K562 (cell line): ENCODE measurements at regions not wholly inside any gene's neighbourhood (a gene's known extent, or its start where the extent isn't known, plus 50 kb on each side); places are given as distances from the start of the nearest gene placed in this dataset.

Source experiments
- ATAC-seq: fragments of 200-7000 bp; cut with Tn5 transposase; 3 replicates; pipeline ENCODE4 v1.9.1; 2020; ENCODE audit warnings: moderate library complexity
- BruUV-seq: library from RNA; stranded (reverse); fragments of 400-500 nt; replicated peaks from 2 replicates; lab custom pipeline; 2021; lab: Mats Ljungman, UMichigan
- CTCF ChIA-PET: fragments of 300-600 bp; formaldehyde crosslinking; extraction: SDS; loops from one replicate; lab custom pipeline; 2021; ENCODE audit warnings: low intra/inter-chr PET ratio; lab: Yijun Ruan, JAX
- POLR2A ChIA-PET: fragments of 300-600, 350-650 bp; sonication (Branson Sonifier 250); formaldehyde crosslinking; extraction: SDS; loops from one replicate; lab custom pipeline; 2021; ENCODE audit warnings: antibody characterized with exemption, inconsistent platforms; lab: Yijun Ruan, JAX
- DNase-seq, 4 experiments: peaks; one replicate each; pipeline versions ENCODE4 v3.0.0 to v3.0.0-alpha.2; 2011 to 2018; ENCODE audit warnings: low spot score in 3 of 4, mixed read lengths in 3 of 4; ENCODE audit errors: extremely low read depth in 1 of 4
- FAIRE-seq: peaks from 2 replicates; lab custom pipeline; 2011; peaks lifted over from hg19 to GRCh38; lab: Jason Lieb, UNC
- H2AFZ ChIP-seq: 2 replicates; pipeline ENCODE4 v1.6.0; 2011; ENCODE audit warnings: low read depth, low read length, control low read depth, inconsistent platforms
- H3K27ac ChIP-seq: fragments of 200-600 bp; 3 replicates; pipeline ENCODE4 v1.8.0; 2011; ENCODE audit warnings: low read depth, mild to moderate bottlenecking, control low read depth, inconsistent platforms, low read length, moderate library complexity, mixed read lengths; ENCODE audit errors: extremely low read depth
- H3K27me3 ChIP-seq, 2 experiments: fragments of 300-600 bp in 1 of 2; 2 replicates in 1 of 2; 3 replicates in 1 of 2; pipeline versions ENCODE4 v1.6.0 to v1.8.0; 2011; ENCODE audit warnings: inconsistent platforms in 2 of 2, low read length in 2 of 2, mild to moderate bottlenecking in 1 of 2, mixed read lengths in 1 of 2, moderate library complexity in 1 of 2; ENCODE audit not compliant: control insufficient read depth in 2 of 2, insufficient read depth in 2 of 2
- H3K36me3 ChIP-seq: fragments of 300-600 bp; 3 replicates; pipeline ENCODE4 v1.8.0; 2011; ENCODE audit warnings: mild to moderate bottlenecking, low read length, inconsistent platforms; ENCODE audit not compliant: control insufficient read depth, insufficient read depth
- H3K4me1 ChIP-seq, 2 experiments: fragments of 200-600 bp in 1 of 2; replicated peaks in 1 of 2; 2 replicates in 1 of 2; 3 replicates in 1 of 2; pipeline versions ENCODE4 v1.5.1 to v1.8.0; 2011; ENCODE audit warnings: inconsistent platforms in 2 of 2, low read length in 2 of 2, mild to moderate bottlenecking in 1 of 2, mixed read lengths in 1 of 2, moderate library complexity in 1 of 2; ENCODE audit not compliant: control insufficient read depth in 2 of 2, insufficient read depth in 2 of 2
- H3K4me2 ChIP-seq: 2 replicates; pipeline ENCODE4 v1.6.1; 2011; ENCODE audit warnings: low read length, control low read depth, inconsistent platforms, mixed read lengths; ENCODE audit not compliant: insufficient read depth
- H3K4me3 ChIP-seq: fragments of 200-600 bp; sonication (generic), shearing (Covaris generic); 2 replicates; pipeline ENCODE4 v1.5.1; 2016; ENCODE audit warnings: control low read depth, inconsistent platforms
- H3K79me2 ChIP-seq: fragments of 200-600 bp; 3 replicates; pipeline ENCODE4 v1.8.0; 2011; ENCODE audit warnings: low read length, inconsistent platforms; ENCODE audit not compliant: control insufficient read depth, insufficient read depth
- H3K9ac ChIP-seq, 2 experiments: 2 replicates each; pipeline versions ENCODE4 v1.6.0 to v1.6.1; 2011; ENCODE audit warnings: low read depth in 2 of 2, low read length in 2 of 2, control low read depth in 1 of 2, inconsistent platforms in 1 of 2, mild to moderate bottlenecking in 1 of 2, mixed read lengths in 1 of 2; ENCODE audit not compliant: insufficient read depth in 1 of 2
- H3K9me1 ChIP-seq: one replicate; pipeline ENCODE4 v1.6.0; 2011; ENCODE audit warnings: inconsistent platforms, mild to moderate bottlenecking, low read length, moderate library complexity; ENCODE audit not compliant: control insufficient read depth, insufficient read depth
- H3K9me3 ChIP-seq: replicated peaks from 2 replicates; pipeline ENCODE4 v1.5.1; 2011; ENCODE audit warnings: low read depth, low read length, inconsistent platforms; ENCODE audit not compliant: control insufficient read depth, insufficient read depth
- H4K20me1 ChIP-seq: replicated peaks from 2 replicates; pipeline ENCODE4 v1.6.1; 2011; ENCODE audit warnings: low read length, inconsistent platforms, mixed read lengths; ENCODE audit not compliant: control insufficient read depth, insufficient read depth
- CBX8 ChIP-seq: fragments of 200-600 bp; sonication (generic); IDR thresholded peaks from 2 replicates; pipeline ENCODE4 v1.6.1; 2012; ENCODE audit warnings: borderline replicate concordance, mixed run types, low read depth, mild to moderate bottlenecking, moderate library complexity, mixed read lengths, low read length, control low read depth, inconsistent platforms; ENCODE audit not compliant: poor library complexity, severe bottlenecking; ENCODE audit errors: extremely low read depth
- CTCF ChIP-seq, 3 experiments: IDR thresholded peaks in 2 of 3; conservative IDR thresholded peaks in 1 of 3; 2 replicates each; pipeline ENCODE4 v1.5.1; 2011 to 2012; ENCODE audit warnings: low read length in 3 of 3, mild to moderate bottlenecking in 3 of 3, control low read depth in 2 of 3, improper control_type of control experiment in 1 of 3, inconsistent platforms in 1 of 3, low read depth in 1 of 3, mixed read lengths in 1 of 3, moderate library complexity in 1 of 3; ENCODE audit not compliant: insufficient read depth in 2 of 3
- HNRNPH1 ChIP-seq: fragments of 200-400 bp; formaldehyde crosslinking; optimal IDR thresholded peaks from 2 replicates; pipeline ENCODE3; 2017; ENCODE audit warnings: low read depth, mild to moderate bottlenecking, low read length, moderate library complexity
- RAD21 ChIP-seq, 2 experiments: fragments of 250-450 bp in 1 of 2; fragments of 450-650 bp in 1 of 2; sonication (Bioruptor Pico) in 1 of 2; formaldehyde crosslinking in 1 of 2; IDR thresholded peaks in 1 of 2; conservative IDR thresholded peaks in 1 of 2; 2 replicates each; pipeline versions ENCODE4 v1.4.0 to v1.8.0; 2020 to 2022; ENCODE audit warnings: mild to moderate bottlenecking in 2 of 2, moderate library complexity in 1 of 2
- SMAD1 ChIP-seq: fragments of 150-350 bp; IDR thresholded peaks from 2 replicates; pipeline ENCODE4 v1.6.1; 2014; ENCODE audit warnings: low read length, low read depth; ENCODE audit not compliant: partially characterized antibody
- SRSF3 ChIP-seq: fragments of 200-400 bp; formaldehyde crosslinking; IDR thresholded peaks from 2 replicates; pipeline ENCODE4 v1.6.1; 2016; ENCODE audit warnings: mild to moderate bottlenecking, low read length, moderate library complexity; ENCODE audit not compliant: insufficient read depth
- ZFP36 ChIP-seq: fragments of 150-350 bp; IDR thresholded peaks from 2 replicates; pipeline ENCODE4 v1.6.1; 2018; ENCODE audit warnings: low read length, low read depth; ENCODE audit not compliant: partially characterized antibody
- ZNF316 ChIP-seq: fragments of 450-650 bp; IDR thresholded peaks from 2 replicates; pipeline ENCODE4 v1.6.1; 2016
- WGBS: fragments of 100-300 bp; shearing (Covaris generic); methylation state at CpG from one replicate; pipeline ENCODE4 v1.1.6; 2016; ENCODE audit warnings: low coverage, mixed read lengths; ENCODE audit not compliant: insufficient coverage; ENCODE audit errors: missing lambda C conversion rate; 5-methylcytosine and 5-hydroxymethylcytosine counted together
- in situ Hi-C: fragments of 300-500 bp; cut with MboI; formaldehyde crosslinking; loops from 4 replicates; pipeline ENCODE4 v1.15.0; 2018; ENCODE audit warnings: inconsistent platforms, mixed read lengths
- intact Hi-C: fragments of 100-400 bp; cut with micrococcal nuclease; formaldehyde crosslinking; loops from 2 replicates; pipeline ENCODE4 v1.14.2; 2022
- TF ChIP-seq, protein P1 (sequence below): fragments of 250-450 bp; sonication (Bioruptor Pico); IDR thresholded peaks from 2 replicates; pipeline ENCODE4 v1.4.0; 2020; ENCODE audit warnings: borderline replicate concordance

- no peaks in the 10 kb centered on the region for H3K9me1 ChIP-seq
- no peak overlapping the region for H3K27ac ChIP-seq
- FAIRE-seq (no peak), ATAC-seq (no peak), DNase-seq (no peak)
- ChIA-PET CTCF (no interaction called here), POLR2A (no interaction called here)
- H3K27me3 ChIP-seq: no peaks in the 10 kb centered on the region
- intact Hi-C loops (no loop called here), in situ Hi-C loops (no loop called here)
- H3K36me3 ChIP-seq: no peaks in the 10 kb centered on the region
- H3K9me3 ChIP-seq: no peaks in the 10 kb centered on the region
- H2AFZ ChIP-seq: no peak overlapping the region
- H3K9ac ChIP-seq: no peak overlapping the region
- no peak overlapping the region for H3K4me2 ChIP-seq
- H3K4me3 ChIP-seq: no peak overlapping the region
- TF ChIP-seq CBX8: no peak
- no peak for TF ChIP-seq SRSF3
- no peak for TF ChIP-seq ZNF316
- TF ChIP-seq SMAD1: no peak
- BruUV-seq: no TSS peak
- H4K20me1 ChIP-seq: no peaks in the 10 kb centered on the region
- no peaks in the 10 kb centered on the region for H3K4me1 ChIP-seq
- no peaks in the 10 kb centered on the region for H3K79me2 ChIP-seq
These were observed 197.7 kb downstream of the UBE2E3 start for GRCh38 chr2:181178130-181178529.

GRCh38 chr2:181178823-181179412, 198.5 kb downstream of the UBE2E3 start:
- no peak overlapping the region for H2AFZ ChIP-seq

More at GRCh38 chr2:181178823-181179412, 198.5 kb downstream of the UBE2E3 start:
- Histone ChIP-seq H3K9me1 (no peaks in the 10 kb centered on the region), H3K79me2 (no peaks in the 10 kb centered on the region), H3K36me3 (no peaks in the 10 kb centered on the region), H3K27ac (no peak overlapping the region), H3K27me3 (no peaks in the 10 kb centered on the region), H4K20me1 (no peaks in the 10 kb centered on the region), H3K4me3 (no peak overlapping the region), H3K4me1 (no peaks in the 10 kb centered on the region), H3K9me3 (no peaks in the 10 kb centered on the region), H3K4me2 (no peak overlapping the region), H3K9ac (no peak overlapping the region)
- TF ChIP-seq CTCF (IDR thresholded peaks at IDR 0.05 in 2 of 3, conservative IDR thresholded peaks at IDR 0.05 in 1 of 3; ENCODE audit: insufficient read depth in 2 of 3, low read depth in 1 of 3, low read length in 3 of 3) (peak; percentile 5 to 28 (median 12); a peak in 1 of 6 replicates), RAD21 (CRISPR knock-in tag; conservative IDR thresholded peaks at IDR 0.05 in 1 of 2, IDR thresholded peaks at IDR 0.05 in 1 of 2) (0 out of 4 replicates have a peak, but pooled peaks of 1 of the 2 experiments have one; percentile 9), ZFP36 (no peak), HNRNPH1 (no peak)
- TF ChIP-seq, protein P1, sequence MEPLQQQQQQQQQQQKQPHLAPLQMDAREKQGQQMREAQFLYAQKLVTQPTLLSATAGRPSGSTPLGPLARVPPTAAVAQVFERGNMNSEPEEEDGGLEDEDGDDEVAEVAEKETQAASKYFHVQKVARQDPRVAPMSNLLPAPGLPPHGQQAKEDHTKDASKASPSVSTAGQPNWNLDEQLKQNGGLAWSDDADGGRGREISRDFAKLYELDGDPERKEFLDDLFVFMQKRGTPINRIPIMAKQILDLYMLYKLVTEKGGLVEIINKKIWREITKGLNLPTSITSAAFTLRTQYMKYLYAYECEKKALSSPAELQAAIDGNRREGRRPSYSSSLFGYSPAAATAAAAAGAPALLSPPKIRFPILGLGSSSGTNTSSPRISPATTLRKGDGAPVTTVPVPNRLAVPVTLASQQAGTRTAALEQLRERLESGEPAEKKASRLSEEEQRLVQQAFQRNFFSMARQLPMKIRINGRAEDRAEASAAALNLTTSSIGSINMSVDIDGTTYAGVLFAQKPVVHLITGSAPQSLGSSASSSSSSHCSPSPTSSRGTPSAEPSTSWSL (CRISPR knock-in tag): no peak
- in situ Hi-C loops (no loop called here), intact Hi-C loops (no loop called here)
- peak; percentile 41; the same call in 1 of the 3 replicates for ATAC-seq
- DNase-seq: peak in 3 of 4 experiments; percentile 3 to 26 (median 21)
- FAIRE-seq: no peak
- CTCF ChIA-PET: no interaction called here
- WGBS: 0% methylated on average over 2 of the region's 2 CpGs
- POLR2A ChIA-PET: no interaction called here
- no TSS peak for BruUV-seq
